Stimulated activated CD4-positive, alpha-beta T cell treated with anti-CD3 and anti-CD28 coated beads, Interleukin-12 subunit alpha, Interleukin-12 subunit beta, amount 100 ng/mL, for 24 hours (primary cell): ENCODE measurements at regions not wholly inside any gene's neighbourhood (a gene's known extent, or its start where the extent isn't known, plus 50 kb on each side); places are given as distances from the start of the nearest gene placed in this dataset.

ENCODE experiments used
- DNase-seq, 2 experiments: peaks; one replicate each; pipeline ENCODE4 v3.0.0-alpha.2; 2020; ENCODE audit warnings: low read depth in 2 of 2

GRCh38 chr2:7598402-7598801 lies 681.2 kb downstream of the RNF144A start:
- DNase-seq: no peak

- DNase-seq: no peak
Measured at GRCh38 chr2:7599462-7600258, 682.4 kb downstream of the RNF144A start.

- no peak for DNase-seq
Measured at GRCh38 chr2:7601990-7602389, 684.8 kb downstream of the RNF144A start.

- no peak for DNase-seq
Measured at GRCh38 chr2:7604456-7604855, 687.2 kb downstream of the RNF144A start.

GRCh38 chr2:7607441-7608173 lies 690.4 kb downstream of the RNF144A start:
- no peak for DNase-seq

- DNase-seq: no peak
Measured at GRCh38 chr2:7609556-7609955, 692.3 kb downstream of the RNF144A start.

- no peak for DNase-seq
Measured at GRCh38 chr2:7609974-7610373, 692.8 kb downstream of the RNF144A start.

GRCh38 chr2:7611750-7612149 lies 694.5 kb downstream of the RNF144A start:
- DNase-seq: no peak

GRCh38 chr2:7612969-7613368 lies 695.8 kb downstream of the RNF144A start:
- no peak for DNase-seq

- DNase-seq: no peak
Measured at GRCh38 chr2:7613831-7614230, 696.6 kb downstream of the RNF144A start.

- no peak for DNase-seq
Measured at GRCh38 chr2:7618031-7618430, 700.8 kb downstream of the RNF144A start.

GRCh38 chr2:7619203-7619970 lies 702.2 kb downstream of the RNF144A start:
- no peak for DNase-seq

GRCh38 chr2:7620255-7620654 lies 703.0 kb downstream of the RNF144A start:
- no peak for DNase-seq

- DNase-seq: no peak
Measured at GRCh38 chr2:7621018-7621814, 704.0 kb downstream of the RNF144A start.

GRCh38 chr2:7625392-7626138 lies 708.4 kb downstream of the RNF144A start:
- DNase-seq: no peak

- no peak for DNase-seq
Measured at GRCh38 chr2:7626139-7626537, 708.9 kb downstream of the RNF144A start.

- no peak for DNase-seq
Measured at GRCh38 chr2:7627583-7627982, 710.4 kb downstream of the RNF144A start.

GRCh38 chr2:7632420-7632819 lies 715.2 kb downstream of the RNF144A start:
- DNase-seq: no peak

GRCh38 chr2:7633566-7634153 lies 716.4 kb downstream of the RNF144A start:
- no peak for DNase-seq

- DNase-seq: no peak
Measured at GRCh38 chr2:7634409-7634808, 717.2 kb downstream of the RNF144A start.

- no peak for DNase-seq
Measured at GRCh38 chr2:7639476-7639875, 722.3 kb downstream of the RNF144A start.
